GM12865 (cell line): ENCODE measurements at regions not wholly inside any gene's neighbourhood (a gene's known extent, or its start where the extent isn't known, plus 50 kb on each side); places are given as distances from the start of the nearest gene placed in this dataset.

ENCODE experiments used
- DNase-seq: peaks from one replicate; pipeline ENCODE4 v3.0.0; 2010; ENCODE audit warnings: low read depth
- H3K4me3 ChIP-seq: 2 replicates; pipeline ENCODE4 v1.5.1; 2011; ENCODE audit warnings: mild to moderate bottlenecking, low read depth, low read length, control low read depth
- CTCF ChIP-seq: IDR thresholded peaks from 2 replicates; pipeline ENCODE4 v1.5.1; 2011; ENCODE audit warnings: low read length, control low read depth, low read depth, inconsistent platforms; ENCODE audit not compliant: insufficient read depth; ENCODE audit errors: missing control alignments

DNA sequence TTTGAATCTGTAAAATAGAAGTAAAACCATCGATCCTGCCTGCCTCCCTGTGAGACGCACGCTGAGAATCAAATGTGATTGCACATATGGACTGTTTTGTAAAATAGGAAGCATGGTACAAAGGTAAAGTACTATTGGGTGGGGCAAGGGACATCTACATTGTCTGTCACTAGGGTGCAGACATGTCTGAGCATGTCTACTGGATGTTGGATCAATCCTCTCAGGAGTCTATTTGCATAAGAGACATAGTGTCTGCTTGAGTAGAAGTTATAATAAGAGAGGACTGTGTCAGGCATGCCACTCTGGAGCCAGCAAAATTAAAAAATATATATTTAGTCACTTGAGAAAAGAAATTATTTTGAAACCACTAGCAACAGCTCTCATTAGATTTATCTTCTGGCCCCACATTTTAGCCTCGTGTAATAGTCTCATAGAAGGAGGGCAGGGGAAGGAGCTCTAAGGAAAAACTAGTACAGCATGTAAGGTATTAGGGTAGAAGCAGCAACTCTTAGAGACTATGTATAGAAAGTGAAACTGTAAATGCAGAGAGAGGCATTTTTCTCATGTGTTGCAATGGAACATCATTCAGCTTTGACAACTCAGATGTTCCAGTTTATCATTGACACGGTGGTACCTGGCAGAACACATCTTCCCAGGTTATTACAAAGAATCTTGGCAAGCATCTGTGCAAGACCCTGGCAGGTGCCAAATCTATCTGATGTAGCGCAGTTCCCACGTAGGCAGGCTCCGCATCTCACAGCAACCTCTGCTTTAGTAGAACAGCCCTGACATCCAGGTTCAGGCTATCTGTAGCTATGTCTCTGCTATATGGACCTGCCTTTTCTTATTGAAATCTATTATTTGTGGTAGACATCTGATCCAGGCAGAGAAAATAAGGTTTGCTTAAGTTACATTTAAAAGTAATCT lies 85.2 kb upstream of the CHL1 start:
- H3K4me3 ChIP-seq: no peak overlapping the region
- peak; percentile 6 for DNase-seq
- TF ChIP-seq CTCF: no peak

DNA sequence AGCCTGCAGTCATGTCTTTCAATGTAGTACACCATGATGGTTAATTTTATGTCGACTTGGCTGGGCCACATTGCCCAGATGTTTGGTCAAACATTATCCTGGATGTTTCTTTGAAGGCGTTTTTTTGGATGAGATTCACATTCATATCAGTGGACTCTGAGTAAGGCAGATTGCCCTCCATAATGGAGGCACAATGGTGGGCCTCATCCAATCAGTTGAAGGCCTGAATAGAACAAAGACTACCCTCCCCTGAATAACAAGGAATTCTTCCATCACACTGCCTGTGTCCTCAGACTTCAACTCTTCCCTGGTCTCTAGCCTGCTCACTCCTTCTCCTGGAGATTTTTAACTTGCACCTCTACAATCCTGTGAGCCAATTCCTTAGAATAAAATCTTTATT lies 83.8 kb upstream of the CHL1 start:
- no peak for DNase-seq
- H3K4me3 ChIP-seq: no peak overlapping the region
- TF ChIP-seq CTCF: no peak

DNA sequence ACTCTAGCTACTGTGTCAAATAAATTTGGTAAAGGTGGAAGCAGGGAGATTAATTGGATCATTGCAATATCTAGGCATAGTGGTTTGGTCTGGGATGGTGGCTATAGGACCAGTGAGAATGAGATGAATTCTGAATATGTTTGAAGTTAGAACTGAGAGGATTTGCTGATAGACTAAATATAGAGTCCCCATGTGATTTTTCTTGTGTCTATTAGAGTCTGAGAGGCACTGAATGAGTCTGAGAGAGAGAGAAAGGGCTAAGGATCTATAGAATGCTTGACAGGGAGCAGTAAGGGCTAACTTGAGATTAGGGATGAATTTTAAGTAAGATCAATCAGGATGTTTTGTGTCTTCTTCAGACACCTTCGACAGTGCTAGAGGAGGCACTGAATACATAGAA lies 77.9 kb upstream of the CHL1 start:
- DNase-seq: no peak
- TF ChIP-seq CTCF: no peak
- no peak overlapping the region for H3K4me3 ChIP-seq

- no peak for TF ChIP-seq CTCF
- no peak for DNase-seq
- H3K4me3 ChIP-seq: no peak overlapping the region
These were observed 73.2 kb upstream of the CHL1 start for GRCh38 chr3:123341-123740.

- no peak overlapping the region for H3K4me3 ChIP-seq
- peak; percentile 5 for DNase-seq
- no peak for TF ChIP-seq CTCF
These were observed 71.9 kb upstream of the CHL1 start for GRCh38 chr3:124557-125179.

DNA sequence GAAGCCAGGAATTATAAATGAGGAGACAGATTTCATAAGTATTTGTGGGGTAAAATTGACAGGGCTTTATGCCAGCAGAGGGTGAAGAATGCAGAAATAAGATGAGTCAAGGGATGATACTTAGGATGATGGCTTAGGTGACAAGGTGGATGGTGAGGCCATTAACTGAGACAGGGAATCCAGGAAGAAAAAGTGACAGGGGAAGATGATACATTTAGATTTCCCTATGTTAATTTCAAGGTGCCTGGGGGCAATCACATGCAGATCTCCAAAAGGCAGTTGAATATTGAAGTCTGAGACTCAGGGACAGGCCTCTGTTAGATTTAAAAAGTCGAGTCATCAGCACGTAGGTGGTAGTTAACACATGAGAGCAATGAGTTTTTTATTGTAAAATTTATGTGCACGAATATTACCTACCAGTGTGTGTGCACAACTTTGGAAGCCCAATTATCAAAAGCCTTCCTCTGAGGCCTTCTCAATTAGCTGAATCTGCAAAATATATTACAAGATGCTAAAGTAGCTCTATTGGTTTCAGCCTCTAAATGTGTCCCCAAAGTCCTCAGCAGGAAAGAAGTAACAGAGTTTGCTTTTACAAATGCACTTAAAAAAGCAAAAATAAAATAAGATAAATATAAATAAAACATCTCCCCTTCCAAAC lies 67.9 kb upstream of the CHL1 start:
- no peak for DNase-seq
- no peak overlapping the region for H3K4me3 ChIP-seq
- TF ChIP-seq CTCF: no peak
